ENCODE measurements at regions not wholly inside any gene's neighbourhood (a gene's known extent, or its start where the extent isn't known, plus 50 kb on each side); places are given as distances from the start of the nearest gene placed in this dataset.

- Histone ChIP-seq H3K27ac (ENCODE audit: extremely low read depth, low read depth, low read length) (no peak overlapping the region), H3K36me3 (ENCODE audit: control insufficient read depth in 2 of 2, insufficient read depth in 1 of 2, low read length in 2 of 2) (no peaks in the 10 kb centered on the region), H3K4me1 (ENCODE audit: control insufficient read depth, insufficient read depth, low read length) (no peaks in the 10 kb centered on the region), H3K4me3 (ENCODE audit: low read depth, low read length) (no peak overlapping the region), H3K9me3 (ENCODE audit: control insufficient read depth, insufficient read depth, low read depth, low read length) (no peaks in the 10 kb centered on the region)
- ChIA-PET CTCF (no interaction called here), POLR2A (no interaction called here)
- no peak for TF ChIP-seq YY2 (tag by site-specific recombination; IDR thresholded peaks at IDR 0.05)
These were observed 536.3 kb downstream of the NTRK3 start for GRCh38 chr15:87720235-87720634.

- no peak for TF ChIP-seq ZNF837 (tag by site-specific recombination; IDR thresholded peaks at IDR 0.05)
- no peak for TF ChIP-seq ZNF132 (tag by site-specific recombination; IDR thresholded peaks at IDR 0.05; ENCODE audit: borderline replicate concordance)
- TF ChIP-seq ZNF362 (tag by site-specific recombination; IDR thresholded peaks at IDR 0.05) = no peak
- TF ChIP-seq WT1 (tag by site-specific recombination; IDR thresholded peaks at IDR 0.05) = no peak
- no peak for TF ChIP-seq ZNF596 (tag by site-specific recombination; IDR thresholded peaks at IDR 0.05)
- no peak for TF ChIP-seq ZNF785 (tag by site-specific recombination; IDR thresholded peaks at IDR 0.05)
- no peak for TF ChIP-seq ZNF707 (tag by site-specific recombination; IDR thresholded peaks at IDR 0.05)
- TF ChIP-seq OSR2 (tag by site-specific recombination; IDR thresholded peaks at IDR 0.05) = no peak
- TF ChIP-seq SETDB1 (IDR thresholded peaks at IDR 0.05; ENCODE audit: insufficient read length, low read length) = no peak
- TF ChIP-seq ZNF488 (tag by site-specific recombination; IDR thresholded peaks at IDR 0.05) = no peak
- TF ChIP-seq ZBTB48 (tag by site-specific recombination; IDR thresholded peaks at IDR 0.05) = no peak
- TF ChIP-seq MZF1 (tag by site-specific recombination; IDR thresholded peaks at IDR 0.05; ENCODE audit: borderline replicate concordance) = no peak
- no peak for TF ChIP-seq FEZF1 (tag by site-specific recombination; IDR thresholded peaks at IDR 0.05)
- TF ChIP-seq ZNF529 (tag by site-specific recombination; IDR thresholded peaks at IDR 0.05; ENCODE audit: insufficient replicate concordance) = no peak
- no peak for TF ChIP-seq ZNF549 (tag by site-specific recombination; IDR thresholded peaks at IDR 0.05)
- TF ChIP-seq ZNF518A (tag by site-specific recombination; conservative IDR thresholded peaks at IDR 0.05; ENCODE audit: low read depth) = no peak
- no peak for TF ChIP-seq ZFP41 (tag by site-specific recombination; IDR thresholded peaks at IDR 0.05; ENCODE audit: borderline replicate concordance)
- TF ChIP-seq ZNF16 (tag by site-specific recombination; IDR thresholded peaks at IDR 0.05; ENCODE audit: low read depth) = no peak
- no peak for TF ChIP-seq HOXC10 (CRISPR knock-in tag; IDR thresholded peaks at IDR 0.05)
- no peak for TF ChIP-seq INSM2 (tag by site-specific recombination; IDR thresholded peaks at IDR 0.05)
- H3K27ac ChIP-seq (ENCODE audit: extremely low read depth, low read depth, low read length) = no peak overlapping the region
- H3K9me3 ChIP-seq (ENCODE audit: control insufficient read depth, insufficient read depth, low read depth, low read length) = no peaks in the 10 kb centered on the region
- no peak overlapping the region for H3K4me3 ChIP-seq (ENCODE audit: low read depth, low read length)
- no peaks in the 10 kb centered on the region for H3K36me3 ChIP-seq (ENCODE audit: control insufficient read depth in 2 of 2, insufficient read depth in 1 of 2, low read length in 2 of 2)
- H3K4me1 ChIP-seq (ENCODE audit: control insufficient read depth, insufficient read depth, low read length) = peaks cover 2% of the 10 kb centered on the region; the same call in 1 of the 2 replicates
- POLR2A ChIA-PET = no interaction called here
- CTCF ChIA-PET = interaction anchor here (0.6 to 1.5 kb wide), 4 partner anchors 11 to 534 kb away, joined by 3 to 5 read pairs (median 4); no protein-coding TSS in a partner anchor
These were observed 540.1 kb downstream of the NTRK3 start for GRCh38 chr15:87716422-87716821.
